Lower lobe of right lung (tissue), 2 donors: ENCODE measurements at regions not wholly inside any gene's neighbourhood (a gene's known extent, or its start where the extent isn't known, plus 50 kb on each side); places are given as distances from the start of the nearest gene placed in this dataset.

Source experiments
- ATAC-seq, 2 donors: fragments of 200-7000 bp; cut with Tn5 transposase; one replicate each; pipeline ENCODE4 v1.9.1; 2020 to 2022; ENCODE audit warnings: mild to moderate bottlenecking in 2 of 2, moderate library complexity in 2 of 2
- DNase-seq: peaks from one replicate; pipeline ENCODE4 v3.0.0-alpha.2; 2020
- H3K27ac ChIP-seq: fragments of 200-600 bp; one replicate; pipeline ENCODE4 v1.8.0; 2022
- H3K27me3 ChIP-seq: fragments of 200-600 bp; one replicate; pipeline ENCODE4 v1.8.0; 2022; ENCODE audit warnings: low read depth
- H3K36me3 ChIP-seq: fragments of 200-600 bp; one replicate; pipeline ENCODE4 v1.8.0; 2022; ENCODE audit warnings: mild to moderate bottlenecking
- H3K4me1 ChIP-seq: fragments of 200-600 bp; one replicate; pipeline ENCODE4 v1.8.0; 2022
- H3K4me3 ChIP-seq: fragments of 200-600 bp; one replicate; pipeline ENCODE4 v1.8.0; 2022; ENCODE audit warnings: mild to moderate bottlenecking
- H3K9me3 ChIP-seq: fragments of 200-600 bp; one replicate; pipeline ENCODE4 v1.8.0; 2022
- CTCF ChIP-seq: fragments of 200-600 bp; IDR thresholded peaks from one replicate; pipeline ENCODE4 v1.8.0; 2022; ENCODE audit warnings: antibody characterized with exemption, mild to moderate bottlenecking
- intact Hi-C: fragments of 100-400 bp; cut with DNase I; formaldehyde crosslinking; loops from one replicate; pipeline ENCODE4 v1.11.0; 2022
- donor health status: DM: no; HTN: yes; CAD: no; lungs with severe emphysema.

- DNase-seq (no peak), ATAC-seq (no peak)
- Histone ChIP-seq H3K27ac (no peak overlapping the region), H3K9me3 (no peaks in the 10 kb centered on the region), H3K27me3 (peaks cover 5% of the 10 kb centered on the region), H3K36me3 (no peaks in the 10 kb centered on the region), H3K4me1 (no peaks in the 10 kb centered on the region), H3K4me3 (no peak overlapping the region)
- intact Hi-C loops: no loop called here
- no peak for TF ChIP-seq CTCF
These were observed 253.1 kb upstream of the B3GAT1 start for GRCh38 chr11:134665188-134665535.

- TF ChIP-seq CTCF: no peak
These were observed 252.6 kb upstream of the B3GAT1 start for GRCh38 chr11:134664447-134665187.

GRCh38 chr11:134663506-134664313, 251.7 kb upstream of the B3GAT1 start:
- Histone ChIP-seq H3K4me3 (no peak overlapping the region), H3K27me3 (no peaks in the 10 kb centered on the region), H3K9me3 (no peaks in the 10 kb centered on the region), H3K27ac (no peak overlapping the region), H3K36me3 (no peaks in the 10 kb centered on the region), H3K4me1 (no peaks in the 10 kb centered on the region)
- intact Hi-C loops: no loop called here
- no peak for TF ChIP-seq CTCF
- DNase-seq (no peak), ATAC-seq (no peak)

More at GRCh38 chr11:134664447-134665187, 252.6 kb upstream of the B3GAT1 start:
- peaks cover 2% of the 10 kb centered on the region for H3K27me3 ChIP-seq
- no peak overlapping the region for H3K27ac ChIP-seq
- no peaks in the 10 kb centered on the region for H3K9me3 ChIP-seq
- no peaks in the 10 kb centered on the region for H3K4me1 ChIP-seq
- intact Hi-C loops: no loop called here
- DNase-seq (no peak), ATAC-seq (no peak)
- H3K4me3 ChIP-seq: no peak overlapping the region
- no peaks in the 10 kb centered on the region for H3K36me3 ChIP-seq

GRCh38 chr11:134662629-134663360, 250.8 kb upstream of the B3GAT1 start:
- ATAC-seq (no peak), DNase-seq (no peak)
- Histone ChIP-seq H3K27ac (no peak overlapping the region), H3K27me3 (no peaks in the 10 kb centered on the region), H3K9me3 (no peaks in the 10 kb centered on the region), H3K4me1 (no peaks in the 10 kb centered on the region), H3K36me3 (no peaks in the 10 kb centered on the region), H3K4me3 (no peak overlapping the region)
- intact Hi-C loops: no loop called here
- TF ChIP-seq CTCF: no peak

GRCh38 chr11:134661660-134662059, 249.6 kb upstream of the B3GAT1 start:
- H3K27me3 ChIP-seq: no peaks in the 10 kb centered on the region
- H3K9me3 ChIP-seq: no peaks in the 10 kb centered on the region
- TF ChIP-seq CTCF: no peak
- DNase-seq: no peak
- no peak for ATAC-seq
- no peaks in the 10 kb centered on the region for H3K36me3 ChIP-seq
- intact Hi-C loops: no loop called here
- H3K4me3 ChIP-seq: no peak overlapping the region
- H3K4me1 ChIP-seq: no peaks in the 10 kb centered on the region
- H3K27ac ChIP-seq: no peak overlapping the region
